Fibroblast of lung (primary cell): ENCODE measurements at regions not wholly inside any gene's neighbourhood (a gene's known extent, or its start where the extent isn't known, plus 50 kb on each side); places are given as distances from the start of the nearest gene placed in this dataset.

Experiments
- DNase-seq, 2 donors: peaks; one replicate each; pipeline versions ENCODE4 v3.0.0 to v3.0.0-alpha.2; 2010; ENCODE audit warnings: low read depth in 2 of 2
- H2AFZ ChIP-seq: 2 replicates; pipeline ENCODE4 v1.5.1; 2012; ENCODE audit warnings: low read length, control low read depth, inconsistent platforms
- H3K27ac ChIP-seq: 2 replicates; pipeline ENCODE4 v1.5.1; 2011; ENCODE audit warnings: low read length, control low read depth; ENCODE audit not compliant: insufficient read depth
- H3K27me3 ChIP-seq: 2 replicates; pipeline ENCODE4 v1.5.1; 2011; ENCODE audit warnings: mild to moderate bottlenecking, low read length; ENCODE audit not compliant: control insufficient read depth, insufficient read depth
- H3K36me3 ChIP-seq: 2 replicates; pipeline ENCODE4 v1.5.1; 2011; ENCODE audit warnings: low read length; ENCODE audit not compliant: control insufficient read depth, insufficient read depth
- H3K4me1 ChIP-seq: 2 replicates; pipeline ENCODE4 v1.5.1; 2011; ENCODE audit warnings: low read length; ENCODE audit not compliant: control insufficient read depth, insufficient read depth; ENCODE audit errors: extremely low read depth
- H3K4me2 ChIP-seq: 2 replicates; pipeline ENCODE4 v1.5.1; 2011; ENCODE audit warnings: low read length, control low read depth; ENCODE audit not compliant: insufficient read depth; ENCODE audit errors: extremely low read depth
- H3K4me3 ChIP-seq, 4 experiments: fragments of 200-600 bp in 1 of 4; sonication (generic) in 1 of 4; replicated peaks in 1 of 4; 2 replicates each; pipeline ENCODE4 v1.5.1; 2011 to 2016; ENCODE audit warnings: low read length in 4 of 4, low read depth in 3 of 4, mild to moderate bottlenecking in 3 of 4, control low read depth in 2 of 4, inconsistent platforms in 1 of 4, mixed read lengths in 1 of 4; ENCODE audit not compliant: insufficient read depth in 1 of 4; ENCODE audit errors: control extremely low read depth in 1 of 4
- H3K79me2 ChIP-seq: 2 replicates; pipeline ENCODE4 v1.5.1; 2012; ENCODE audit warnings: mild to moderate bottlenecking, low read length, inconsistent platforms; ENCODE audit not compliant: control insufficient read depth, insufficient read depth
- H3K9ac ChIP-seq: 2 replicates; pipeline ENCODE4 v1.5.1; 2011; ENCODE audit warnings: mild to moderate bottlenecking, low read length, control low read depth; ENCODE audit not compliant: insufficient read depth
- H3K9me3 ChIP-seq: 2 replicates; pipeline ENCODE4 v1.5.1; 2012; ENCODE audit warnings: low read depth, low read length; ENCODE audit not compliant: control insufficient read depth, insufficient read depth
- H4K20me1 ChIP-seq: 2 replicates; pipeline ENCODE4 v1.5.1; 2011; ENCODE audit warnings: low read length; ENCODE audit not compliant: control insufficient read depth, insufficient read depth; ENCODE audit errors: extremely low read depth
- CTCF ChIP-seq, 2 donors: IDR thresholded peaks in 1 of 2; conservative IDR thresholded peaks in 1 of 2; 1 replicate in 1 of 2; 2 replicates in 1 of 2; pipeline ENCODE4 v1.5.1; 2011 to 2012; ENCODE audit warnings: low read length in 2 of 2, control low read depth in 1 of 2, inconsistent platforms in 1 of 2, low read depth in 1 of 2, mild to moderate bottlenecking in 1 of 2
- EZH2 ChIP-seq: IDR thresholded peaks from 2 replicates; pipeline ENCODE4 v1.5.1; 2012; ENCODE audit warnings: low read length, control low read depth, mild to moderate bottlenecking; ENCODE audit errors: missing control alignments

- Histone ChIP-seq H3K4me3 (no peak overlapping the region), H3K9me3 (no peaks in the 10 kb centered on the region), H3K79me2 (peaks cover 80% of the 10 kb centered on the region), H2AFZ (no peak overlapping the region), H3K27me3 (no peaks in the 10 kb centered on the region), H3K4me2 (no peak overlapping the region), H3K4me1 (peaks cover 10% of the 10 kb centered on the region), H3K27ac (no peak overlapping the region), H3K9ac (no peak overlapping the region), H3K36me3 (no peaks in the 10 kb centered on the region), H4K20me1 (peaks cover 6% of the 10 kb centered on the region)
- TF ChIP-seq CTCF (conservative IDR thresholded peaks at IDR 0.05 in 1 of 2, IDR thresholded peaks at IDR 0.05 in 1 of 2; ENCODE audit: low read depth in 1 of 2, low read length in 2 of 2): no peak
- no peak for TF ChIP-seq EZH2
- no peak for DNase-seq
Measured at GRCh38 chr6:56816370-56816769, 138.5 kb upstream of the BEND6 start.

GRCh38 chr6:56815436-56815835, 139.5 kb upstream of the BEND6 start:
- no peak overlapping the region for H3K4me3 ChIP-seq
- H3K4me2 ChIP-seq: no peak overlapping the region
- H3K4me1 ChIP-seq: peaks cover 6% of the 10 kb centered on the region
- no peak for TF ChIP-seq EZH2
- H3K9ac ChIP-seq: no peak overlapping the region
- H3K27me3 ChIP-seq: no peaks in the 10 kb centered on the region
- no peak overlapping the region for H3K27ac ChIP-seq
- no peaks in the 10 kb centered on the region for H3K36me3 ChIP-seq
- no peak overlapping the region for H2AFZ ChIP-seq
- peaks cover 4% of the 10 kb centered on the region for H4K20me1 ChIP-seq
- no peak for DNase-seq
- H3K9me3 ChIP-seq: no peaks in the 10 kb centered on the region
- peaks cover 80% of the 10 kb centered on the region for H3K79me2 ChIP-seq

- no peak overlapping the region for H3K9ac ChIP-seq
- no peak overlapping the region for H3K27ac ChIP-seq
- no peak overlapping the region for H2AFZ ChIP-seq
- H3K4me1 ChIP-seq: peaks cover 6% of the 10 kb centered on the region
- H3K27me3 ChIP-seq: no peaks in the 10 kb centered on the region
- DNase-seq: no peak
- H3K79me2 ChIP-seq: peaks cover 80% of the 10 kb centered on the region
- no peaks in the 10 kb centered on the region for H3K36me3 ChIP-seq
- H3K4me2 ChIP-seq: no peak overlapping the region
- H3K9me3 ChIP-seq: no peaks in the 10 kb centered on the region
- H4K20me1 ChIP-seq: peaks cover 1% of the 10 kb centered on the region
- no peak overlapping the region for H3K4me3 ChIP-seq
- TF ChIP-seq EZH2: no peak
- TF ChIP-seq CTCF (conservative IDR thresholded peaks at IDR 0.05 in 1 of 2, IDR thresholded peaks at IDR 0.05 in 1 of 2; ENCODE audit: low read depth in 1 of 2, low read length in 2 of 2): no peak
Measured at GRCh38 chr6:56814802-56815201, 140.1 kb upstream of the BEND6 start.
